Endothelial cell (in vitro differentiated cells): ENCODE measurements at regions not wholly inside any gene's neighbourhood (a gene's known extent, or its start where the extent isn't known, plus 50 kb on each side); places are given as distances from the start of the nearest gene placed in this dataset.

Experiments used
- DNase-seq: peaks from one replicate; pipeline ENCODE4 v3.0.0; 2021; ENCODE audit warnings: low spot score
- H3K27ac Mint-ChIP-seq: one replicate; pipeline ENCODE4 v1.8.0; 2021; ENCODE audit warnings: mixed read lengths, inconsistent platforms; ENCODE audit not compliant: unreplicated experiment
- H3K27me3 Mint-ChIP-seq: one replicate; pipeline ENCODE4 v1.8.0; 2021; ENCODE audit warnings: mild to moderate bottlenecking, moderate library complexity, mixed read lengths, inconsistent platforms; ENCODE audit not compliant: unreplicated experiment
- H3K36me3 Mint-ChIP-seq: one replicate; pipeline ENCODE4 v1.8.0; 2021; ENCODE audit warnings: mild to moderate bottlenecking, low read depth, mixed read lengths, inconsistent platforms; ENCODE audit not compliant: unreplicated experiment
- H3K4me1 Mint-ChIP-seq: one replicate; pipeline ENCODE4 v1.8.0; 2021; ENCODE audit warnings: mild to moderate bottlenecking, mixed read lengths, inconsistent platforms; ENCODE audit not compliant: unreplicated experiment
- H3K4me3 Mint-ChIP-seq: one replicate; pipeline ENCODE4 v1.8.0; 2021; ENCODE audit warnings: mild to moderate bottlenecking, mixed read lengths, inconsistent platforms; ENCODE audit not compliant: unreplicated experiment
- H3K9me3 Mint-ChIP-seq: one replicate; pipeline ENCODE4 v1.8.0; 2021; ENCODE audit warnings: mixed read lengths, inconsistent platforms; ENCODE audit not compliant: unreplicated experiment
- TF ChIP-seq, protein P1 (sequence below): fragments of 200-600 bp; sonication (generic); IDR thresholded peaks from one replicate; pipeline ENCODE4 v1.5.0; 2021; ENCODE audit warnings: antibody characterized with exemption; ENCODE audit not compliant: unreplicated experiment

DNA sequence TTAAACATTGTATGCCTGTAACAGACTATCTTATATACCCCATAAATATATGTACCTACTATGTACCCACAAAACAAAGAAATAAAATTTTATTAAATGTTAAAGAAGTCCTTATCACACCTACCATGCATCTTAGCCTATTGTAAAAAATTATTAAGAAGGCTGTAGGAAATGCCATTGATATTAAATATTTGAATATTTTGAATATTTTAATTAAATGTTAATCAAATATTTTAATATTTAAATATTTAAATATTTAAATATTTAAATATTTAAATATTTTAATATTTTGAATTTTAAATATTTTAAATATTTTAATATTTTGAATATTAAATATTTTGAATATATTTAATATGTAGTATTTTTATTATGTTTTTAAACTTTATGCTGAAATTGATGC is 331.5 kb upstream of the ATP10B start:
- H3K4me1 Mint-ChIP-seq, result no peaks in the 10 kb centered on the region
- H3K27me3 Mint-ChIP-seq, result no peaks in the 10 kb centered on the region
- TF ChIP-seq, protein P1, sequence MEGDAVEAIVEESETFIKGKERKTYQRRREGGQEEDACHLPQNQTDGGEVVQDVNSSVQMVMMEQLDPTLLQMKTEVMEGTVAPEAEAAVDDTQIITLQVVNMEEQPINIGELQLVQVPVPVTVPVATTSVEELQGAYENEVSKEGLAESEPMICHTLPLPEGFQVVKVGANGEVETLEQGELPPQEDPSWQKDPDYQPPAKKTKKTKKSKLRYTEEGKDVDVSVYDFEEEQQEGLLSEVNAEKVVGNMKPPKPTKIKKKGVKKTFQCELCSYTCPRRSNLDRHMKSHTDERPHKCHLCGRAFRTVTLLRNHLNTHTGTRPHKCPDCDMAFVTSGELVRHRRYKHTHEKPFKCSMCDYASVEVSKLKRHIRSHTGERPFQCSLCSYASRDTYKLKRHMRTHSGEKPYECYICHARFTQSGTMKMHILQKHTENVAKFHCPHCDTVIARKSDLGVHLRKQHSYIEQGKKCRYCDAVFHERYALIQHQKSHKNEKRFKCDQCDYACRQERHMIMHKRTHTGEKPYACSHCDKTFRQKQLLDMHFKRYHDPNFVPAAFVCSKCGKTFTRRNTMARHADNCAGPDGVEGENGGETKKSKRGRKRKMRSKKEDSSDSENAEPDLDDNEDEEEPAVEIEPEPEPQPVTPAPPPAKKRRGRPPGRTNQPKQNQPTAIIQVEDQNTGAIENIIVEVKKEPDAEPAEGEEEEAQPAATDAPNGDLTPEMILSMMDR, result no peak
- no peaks in the 10 kb centered on the region for H3K9me3 Mint-ChIP-seq
- no peak for DNase-seq
- H3K36me3 Mint-ChIP-seq, result no peaks in the 10 kb centered on the region
- no peak overlapping the region for H3K4me3 Mint-ChIP-seq
- H3K27ac Mint-ChIP-seq, result no peak overlapping the region

DNA sequence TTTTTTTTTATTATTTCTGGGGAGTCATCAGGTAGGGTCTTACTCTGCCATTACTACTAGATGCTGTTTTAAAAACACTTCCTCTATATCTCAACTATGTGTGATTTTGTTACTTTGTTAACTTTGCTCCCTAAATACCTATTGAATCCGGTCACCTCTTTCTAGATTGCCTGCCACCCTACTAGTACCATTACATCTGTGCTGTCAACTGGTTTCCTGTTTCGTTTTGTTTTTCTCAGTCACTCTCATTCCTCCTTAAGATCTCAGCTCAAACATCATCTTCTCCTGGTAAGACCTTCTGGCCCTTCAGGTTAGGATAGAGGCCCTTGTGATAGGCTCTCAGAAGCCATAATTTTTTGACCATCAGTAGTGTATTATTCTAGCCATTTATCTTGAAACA is 324.2 kb upstream of the ATP10B start:
- no peak for DNase-seq
- no peak overlapping the region for H3K4me3 Mint-ChIP-seq
- no peaks in the 10 kb centered on the region for H3K9me3 Mint-ChIP-seq
- TF ChIP-seq, protein P1, result no peak
- no peaks in the 10 kb centered on the region for H3K4me1 Mint-ChIP-seq
- no peaks in the 10 kb centered on the region for H3K27me3 Mint-ChIP-seq
- H3K36me3 Mint-ChIP-seq, result no peaks in the 10 kb centered on the region
- no peak overlapping the region for H3K27ac Mint-ChIP-seq

DNA sequence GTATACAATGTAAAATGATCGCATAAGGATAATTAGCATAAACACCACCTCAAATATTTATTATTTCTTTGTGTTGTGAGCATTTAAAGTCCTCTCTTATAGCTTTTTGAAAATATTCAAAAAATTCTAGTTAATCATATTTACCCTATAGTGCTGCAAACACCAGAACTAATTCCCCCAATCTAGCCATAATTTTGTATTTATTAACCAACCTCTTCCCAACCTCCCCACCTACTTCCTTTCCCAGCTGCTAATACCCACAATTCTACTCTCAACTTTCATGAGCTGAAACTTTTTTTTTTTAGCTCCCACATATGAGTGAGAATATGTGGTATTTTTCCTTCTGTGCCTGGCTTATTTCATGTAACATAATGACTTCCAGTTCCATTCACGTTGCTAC is 317.8 kb upstream of the ATP10B start:
- no peak overlapping the region for H3K4me3 Mint-ChIP-seq
- peaks cover 3% of the 10 kb centered on the region for H3K27me3 Mint-ChIP-seq
- H3K4me1 Mint-ChIP-seq, result no peaks in the 10 kb centered on the region
- DNase-seq, result no peak
- no peaks in the 10 kb centered on the region for H3K36me3 Mint-ChIP-seq
- TF ChIP-seq, protein P1, result no peak
- no peak overlapping the region for H3K27ac Mint-ChIP-seq
- no peaks in the 10 kb centered on the region for H3K9me3 Mint-ChIP-seq

DNA sequence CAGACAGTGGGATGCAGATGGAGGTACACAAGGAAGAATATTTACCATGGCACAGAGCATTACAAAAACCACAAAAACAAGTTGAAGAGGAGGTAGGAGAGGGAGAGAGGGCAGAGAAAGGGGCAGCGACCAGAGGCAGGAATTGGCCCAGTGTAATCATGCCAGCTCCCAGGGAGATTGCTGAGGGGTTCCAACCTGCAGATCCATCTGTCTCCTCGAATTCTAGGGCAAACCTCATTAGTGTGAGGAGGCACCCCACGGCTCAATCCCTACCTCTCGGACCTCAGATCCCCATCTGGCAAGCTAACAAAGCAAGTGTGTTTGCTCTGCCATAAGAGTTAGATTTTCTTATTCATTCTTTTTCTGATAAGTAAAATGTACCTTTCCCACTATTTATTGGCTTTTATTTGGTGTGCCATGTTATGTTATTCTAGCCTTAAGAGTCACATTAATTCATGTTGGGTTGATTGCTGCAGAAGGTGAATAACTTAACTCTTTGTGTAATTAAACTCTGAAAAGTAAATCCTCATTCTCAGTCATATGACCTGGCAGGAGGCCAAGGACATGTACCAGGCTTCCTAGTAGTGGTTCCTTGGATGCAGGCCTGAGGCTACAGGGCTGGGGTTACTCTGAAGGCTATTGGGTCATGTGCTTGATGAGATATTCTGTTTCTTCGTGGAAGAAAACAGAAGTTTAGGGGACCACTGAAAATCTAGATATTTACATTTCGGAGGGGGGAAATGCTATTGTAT is 315.2 kb upstream of the ATP10B start:
- TF ChIP-seq, protein P1, result no peak
- no peak overlapping the region for H3K27ac Mint-ChIP-seq
- H3K36me3 Mint-ChIP-seq, result no peaks in the 10 kb centered on the region
- no peak for DNase-seq
- no peaks in the 10 kb centered on the region for H3K9me3 Mint-ChIP-seq
- no peak overlapping the region for H3K4me3 Mint-ChIP-seq
- H3K4me1 Mint-ChIP-seq, result no peaks in the 10 kb centered on the region
- peaks cover 3% of the 10 kb centered on the region for H3K27me3 Mint-ChIP-seq

DNA sequence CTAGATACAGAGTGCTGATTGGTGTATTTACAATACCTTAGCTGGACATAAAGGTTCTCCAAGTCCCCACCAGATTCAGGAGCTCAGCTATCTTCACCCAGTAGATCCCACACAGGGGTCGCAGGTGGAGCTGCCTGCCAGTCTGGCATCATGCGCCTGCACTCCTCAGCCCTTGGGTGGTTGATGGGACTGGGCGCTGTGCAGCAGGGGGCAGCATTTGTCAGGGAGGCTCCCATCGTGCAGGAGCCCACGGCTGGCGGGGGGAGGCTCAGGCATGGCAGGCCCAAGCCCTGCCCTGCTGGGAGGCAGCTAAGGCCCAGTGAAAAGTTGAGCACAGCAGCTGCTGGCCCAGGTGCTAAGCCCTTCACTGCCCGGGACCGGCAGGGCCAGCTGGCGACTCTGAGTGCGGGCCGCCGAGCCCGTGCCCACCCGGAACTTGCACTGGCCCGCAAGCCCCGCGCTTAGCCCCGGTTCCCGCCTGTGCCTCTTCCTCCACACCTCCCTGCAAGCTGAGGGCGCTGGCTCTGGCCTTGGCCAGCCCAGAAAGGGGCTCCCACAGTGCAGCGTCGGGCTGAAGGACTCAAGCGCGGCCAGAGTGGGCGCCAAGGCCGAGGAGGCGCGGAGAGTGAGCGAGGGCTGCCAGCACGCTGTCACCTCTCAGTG is 314.1 kb upstream of the ATP10B start:
- Mint-ChIP-seq H3K36me3 (no peaks in the 10 kb centered on the region), H3K4me1 (no peaks in the 10 kb centered on the region), H3K27ac (no peak overlapping the region), H3K9me3 (no peaks in the 10 kb centered on the region), H3K27me3 (peaks cover 3% of the 10 kb centered on the region), H3K4me3 (no peak overlapping the region)
- DNase-seq, result no peak
- TF ChIP-seq, protein P1, result no peak
